Medulla oblongata (tissue), 1 donor: ENCODE measurements at regions not wholly inside any gene's neighbourhood (a gene's known extent, or its start where the extent isn't known, plus 50 kb on each side); places are given as distances from the start of the nearest gene placed in this dataset.
"Not testable (repeated sequence)": the region's sequence is repeated elsewhere in the genome, so short reads cannot be mapped to it uniquely, and the experiment has no call there.

Source experiments
- DNase-seq: peaks from one replicate; pipeline ENCODE4 v3.0.0-alpha.2; 2015; ENCODE audit errors: extremely low spot score

- no peak for DNase-seq
Observed at GRCh38 chr2:55811048-55811447, 112.5 kb downstream of the EFEMP1 start.

DNA sequence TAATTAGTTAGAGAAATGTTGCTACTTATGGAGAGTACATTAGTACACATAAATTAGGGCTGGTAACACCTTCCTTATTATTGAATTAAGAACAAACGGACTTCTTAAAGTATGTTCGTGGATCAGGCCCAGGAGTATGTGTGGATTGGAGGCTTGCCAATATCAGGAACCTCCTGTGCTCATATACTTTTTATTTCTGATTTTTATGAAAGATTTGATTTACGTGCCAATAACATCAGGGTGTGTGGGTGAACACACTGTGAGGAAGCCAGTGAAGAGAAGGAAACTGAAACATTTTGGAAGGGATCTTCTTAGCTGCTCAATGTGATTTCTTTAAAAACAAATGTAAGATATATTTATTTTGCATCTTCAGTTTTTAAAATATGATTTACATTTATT lies 113.0 kb downstream of the EFEMP1 start:
- DNase-seq, result no peak

- no peak for DNase-seq
Observed at GRCh38 chr2:55809875-55810621, 113.5 kb downstream of the EFEMP1 start.

- no peak for DNase-seq
Observed at GRCh38 chr2:55807900-55808299, 114.3 kb upstream of the PNPT1 start.

- peak; percentile 79 for DNase-seq
Observed at GRCh38 chr2:55805686-55806085, 112.0 kb upstream of the PNPT1 start.

DNA sequence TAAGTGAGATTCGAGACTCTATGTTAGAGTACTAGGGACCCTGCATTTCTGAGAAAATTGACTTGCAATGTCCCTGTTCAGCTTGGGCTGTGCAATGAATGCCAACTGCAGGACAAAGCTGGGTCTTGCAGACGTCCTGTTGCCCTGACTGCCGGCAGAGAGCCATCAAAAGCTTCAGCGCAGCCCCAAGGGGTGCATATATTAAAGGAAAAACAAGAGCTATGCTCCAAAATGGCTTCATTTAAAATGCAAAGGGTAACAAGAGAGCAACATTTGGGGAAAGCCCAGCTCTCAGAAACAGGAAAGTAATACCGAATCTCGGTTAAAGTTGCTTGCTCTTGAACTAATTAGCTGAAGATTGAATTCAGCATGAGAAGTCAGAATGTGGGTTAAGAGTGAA lies 110.9 kb upstream of the PNPT1 start:
- peak; percentile 76 for DNase-seq

DNA sequence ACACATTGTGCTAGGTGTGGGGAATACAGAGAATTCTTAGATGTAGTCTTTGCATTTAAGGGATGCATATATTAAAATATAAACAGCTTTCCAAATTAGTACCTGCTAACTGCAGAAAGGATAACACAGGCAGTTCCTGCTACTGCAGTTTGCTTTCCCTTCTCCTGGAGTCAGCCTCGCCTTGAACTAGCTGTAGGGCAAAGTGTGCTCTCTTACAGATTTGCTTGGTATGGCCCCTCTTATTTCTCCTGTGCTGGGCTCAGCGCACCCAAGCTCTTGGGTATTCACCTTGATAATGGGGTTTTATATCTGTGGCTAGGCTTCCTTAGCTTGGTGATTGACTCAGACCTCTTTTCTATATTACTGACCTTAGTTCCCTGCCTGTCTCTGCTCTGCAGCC lies 108.4 kb upstream of the PNPT1 start:
- no peak for DNase-seq

DNA sequence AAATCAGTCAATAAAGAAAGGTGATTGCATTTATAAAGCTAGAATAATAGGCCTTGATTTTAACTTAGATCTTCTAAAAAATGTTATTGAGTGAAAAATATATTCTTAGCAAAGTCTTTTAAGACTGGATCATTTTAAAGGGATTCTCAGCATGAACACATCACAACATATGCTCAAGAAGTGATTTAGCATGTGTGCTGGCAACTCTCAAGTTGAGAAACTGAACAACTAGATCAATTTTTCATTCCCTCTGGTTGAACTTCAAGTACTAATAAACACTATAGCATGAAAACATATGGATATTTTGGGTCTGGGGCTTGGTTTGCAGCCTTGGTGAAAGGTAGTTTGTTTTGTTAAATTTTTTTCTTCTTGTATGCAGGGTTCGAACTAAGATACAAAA lies 107.8 kb upstream of the PNPT1 start:
- DNase-seq, result no peak

- not testable (repeated sequence) for DNase-seq
Observed at GRCh38 chr2:55799624-55800023, 106.0 kb upstream of the PNPT1 start.

GRCh38 chr2:55796121-55796520 lies 102.5 kb upstream of the PNPT1 start:
- no peak for DNase-seq

- DNase-seq, result not testable (repeated sequence)
Observed at GRCh38 chr2:55793602-55794001, 100.0 kb upstream of the PNPT1 start.

DNA sequence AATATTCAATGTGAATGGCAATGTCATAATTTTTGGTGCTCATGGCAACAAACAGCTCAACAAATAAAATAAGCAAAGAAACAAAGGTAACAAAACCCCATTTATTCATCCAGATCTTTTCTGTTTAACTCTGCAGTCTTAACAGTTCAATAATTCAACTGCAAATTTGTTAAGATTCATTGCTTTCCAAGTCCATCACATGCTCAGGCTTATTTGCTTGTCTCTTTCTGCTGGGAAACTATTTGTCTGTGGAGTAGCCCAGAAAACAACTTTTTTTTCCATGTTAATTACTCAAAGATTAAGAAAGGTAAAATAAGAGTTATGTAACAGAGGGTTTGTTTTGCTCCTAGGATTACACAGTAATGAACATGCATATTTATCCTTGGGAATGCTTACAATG lies 92.6 kb upstream of the PNPT1 start:
- DNase-seq, result peak; percentile 65

DNA sequence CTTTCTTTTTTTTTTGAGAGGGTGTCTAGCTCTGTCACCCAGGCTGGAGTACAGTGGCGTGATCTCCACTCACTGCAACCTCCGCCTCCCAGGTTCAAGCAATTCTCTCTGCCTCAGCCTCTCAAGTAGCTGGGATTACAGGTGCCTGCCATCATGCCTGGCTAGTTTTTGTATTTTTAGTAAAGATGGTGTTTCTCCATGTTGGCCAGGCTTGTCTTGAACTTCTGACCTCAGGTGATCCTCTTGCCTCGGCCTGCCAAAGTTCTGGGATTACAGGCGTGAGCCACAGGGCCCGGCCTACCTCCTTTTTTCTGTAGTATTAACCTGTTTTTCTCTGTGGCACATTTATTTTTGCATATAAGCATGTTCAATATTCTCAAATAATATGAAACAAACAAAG lies 90.1 kb upstream of the PNPT1 start:
- not testable (repeated sequence) for DNase-seq

DNA sequence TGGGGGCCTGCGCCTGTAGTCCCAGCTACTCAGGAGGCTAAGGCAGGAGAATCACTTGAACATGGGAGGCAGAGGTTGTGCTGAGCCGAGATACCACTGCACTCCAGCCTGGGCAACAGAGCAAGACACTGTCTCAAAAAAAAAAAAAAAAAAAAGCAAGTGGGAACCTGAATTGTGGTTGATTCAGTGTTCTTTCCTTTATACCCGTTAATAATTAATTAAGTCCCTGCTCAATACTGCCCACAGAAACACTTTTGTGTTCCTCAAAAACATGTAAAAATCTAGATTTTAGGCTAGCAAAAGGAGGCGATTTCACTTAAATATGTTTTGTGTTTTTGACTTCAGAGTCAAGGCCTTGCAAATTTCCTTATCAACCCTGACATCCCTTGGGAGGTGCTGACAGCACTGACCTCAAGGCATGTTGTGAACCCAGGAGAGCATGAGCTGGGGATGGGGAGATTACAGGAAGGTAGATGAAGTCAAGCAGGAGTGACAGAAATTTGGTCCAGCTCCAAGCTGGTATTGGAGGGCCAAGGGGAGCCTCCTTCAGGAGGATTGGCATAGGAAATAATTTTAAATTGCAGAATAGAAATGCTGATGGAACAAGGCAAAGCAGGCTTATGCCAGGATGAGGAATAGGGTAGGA lies 89.0 kb upstream of the PNPT1 start:
- DNase-seq, result no peak

- no peak for DNase-seq
Observed at GRCh38 chr2:55781542-55781941, 87.9 kb upstream of the PNPT1 start.

DNA sequence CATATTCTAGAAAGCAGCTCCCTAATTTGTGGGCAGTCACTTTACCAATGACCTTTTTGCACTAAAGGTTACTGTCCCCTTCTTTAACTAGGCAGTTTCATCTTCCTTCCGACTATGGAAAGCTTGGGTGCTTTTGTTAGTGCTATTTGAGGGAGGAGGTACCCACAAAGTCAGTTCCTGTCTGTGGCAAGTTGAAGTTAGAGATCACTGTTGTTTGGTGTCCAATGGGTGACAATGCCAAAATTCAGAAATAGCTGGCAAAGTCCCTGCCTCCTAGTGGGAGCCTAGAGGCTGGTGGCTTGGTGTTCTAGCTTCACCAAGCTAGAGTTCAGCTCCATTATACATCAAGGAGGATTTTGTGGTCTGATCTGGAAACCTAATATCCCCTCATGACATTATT lies 87.1 kb upstream of the PNPT1 start:
- DNase-seq, result no peak

GRCh38 chr2:55779459-55780421 lies 86.1 kb upstream of the PNPT1 start:
- no peak for DNase-seq

- no peak for DNase-seq
Observed at GRCh38 chr2:55776966-55777365, 83.3 kb upstream of the PNPT1 start.

DNA sequence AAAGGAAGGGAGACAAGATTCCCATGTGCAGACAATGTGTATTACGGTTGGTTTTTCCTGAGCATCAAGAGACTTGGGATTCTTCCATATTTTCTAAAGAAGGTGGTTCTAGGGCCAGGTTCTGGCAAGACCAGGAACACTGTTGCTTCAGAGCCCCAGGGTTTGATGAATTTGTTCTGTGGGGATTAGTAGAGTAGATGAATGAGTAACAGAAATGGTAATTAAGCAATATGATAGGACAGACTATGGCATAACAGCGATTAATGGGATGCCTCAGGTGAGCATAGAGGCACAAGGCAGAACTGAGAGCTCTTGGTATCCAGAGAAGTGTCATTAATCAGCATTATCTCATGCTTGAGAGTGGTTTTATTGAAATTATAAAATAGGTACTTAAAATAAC lies 82.8 kb upstream of the PNPT1 start:
- no peak for DNase-seq

DNA sequence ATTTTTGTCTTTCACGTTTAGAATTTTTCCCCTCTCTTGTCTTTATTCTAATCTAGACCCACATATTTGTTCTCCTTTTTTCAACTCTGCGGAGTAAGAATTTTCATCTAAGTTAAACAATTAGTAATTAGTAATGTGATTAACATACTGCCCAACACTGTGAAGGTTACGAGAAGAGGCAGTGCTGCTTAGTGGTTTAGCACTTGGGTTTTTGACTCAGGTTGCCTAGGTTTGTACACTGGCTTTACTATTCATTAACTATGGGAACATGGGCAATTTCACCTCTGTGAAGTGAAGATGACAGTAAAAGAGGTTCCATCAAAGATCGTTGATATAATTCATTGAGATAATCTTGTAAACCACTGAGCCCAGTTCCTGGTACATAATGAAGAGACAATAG lies 82.2 kb upstream of the PNPT1 start:
- no peak for DNase-seq

DNA sequence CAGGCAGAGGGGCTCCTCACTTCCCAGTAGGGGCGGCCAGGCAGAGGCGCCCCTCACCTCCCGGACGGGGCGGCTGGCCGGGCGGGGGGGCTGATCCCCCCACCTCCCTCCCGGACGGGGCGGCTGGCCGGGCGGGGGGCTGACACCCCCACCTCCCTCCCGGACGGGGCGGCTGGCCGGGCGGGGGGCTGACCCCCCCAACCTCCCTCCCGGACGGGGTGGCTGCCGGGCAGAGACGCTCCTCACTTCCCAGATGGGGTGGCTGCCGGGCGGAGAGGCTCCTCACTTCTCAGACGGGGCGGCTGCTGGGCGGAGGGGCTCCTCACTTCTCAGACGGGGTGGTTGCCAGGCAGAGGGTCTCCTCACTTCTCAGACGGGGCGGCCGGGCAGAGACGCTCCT lies 80.0 kb upstream of the PNPT1 start:
- not testable (repeated sequence) for DNase-seq
